Stimulated activated memory B cell treated with anti-CD40 and anti-IgM and Interleukin-4, amounts not matched to agents 10 μg/mL and 1 μg/mL and 100 μg/mL, for 72 hours (primary cell): ENCODE measurements at regions not wholly inside any gene's neighbourhood (a gene's known extent, or its start where the extent isn't known, plus 50 kb on each side); places are given as distances from the start of the nearest gene placed in this dataset.

Experiments
- ATAC-seq: fragments of 150-1000 bp; cut with Tn5 transposase; 2 replicates; pipeline ENCODE4 v1.10.0; 2021
- H3K27ac Mint-ChIP-seq: one replicate; pipeline ENCODE4 v1.8.0; 2022; ENCODE audit warnings: mild to moderate bottlenecking, mixed read lengths
- H3K27me3 Mint-ChIP-seq: one replicate; pipeline ENCODE4 v1.8.0; 2022; ENCODE audit warnings: mixed read lengths
- H3K36me3 Mint-ChIP-seq: one replicate; pipeline ENCODE4 v1.8.0; 2022; ENCODE audit warnings: mixed read lengths
- H3K4me1 Mint-ChIP-seq: one replicate; pipeline ENCODE4 v1.8.0; 2022; ENCODE audit warnings: mixed read lengths
- H3K4me3 Mint-ChIP-seq: one replicate; pipeline ENCODE4 v1.8.0; 2022; ENCODE audit warnings: mild to moderate bottlenecking, moderate library complexity, mixed read lengths
- H3K9me3 Mint-ChIP-seq: one replicate; pipeline ENCODE4 v1.8.0; 2022; ENCODE audit warnings: mixed read lengths

GRCh38 chr1:5331101-5331500 lies 661.1 kb downstream of the NPHP4 start:
- Mint-ChIP-seq H3K27ac (no peak overlapping the region), H3K4me3 (no peak overlapping the region), H3K4me1 (no peaks in the 10 kb centered on the region), H3K9me3 (peaks cover 13% of the 10 kb centered on the region), H3K36me3 (no peaks in the 10 kb centered on the region), H3K27me3 (no peaks in the 10 kb centered on the region)
- ATAC-seq: no peak

DNA sequence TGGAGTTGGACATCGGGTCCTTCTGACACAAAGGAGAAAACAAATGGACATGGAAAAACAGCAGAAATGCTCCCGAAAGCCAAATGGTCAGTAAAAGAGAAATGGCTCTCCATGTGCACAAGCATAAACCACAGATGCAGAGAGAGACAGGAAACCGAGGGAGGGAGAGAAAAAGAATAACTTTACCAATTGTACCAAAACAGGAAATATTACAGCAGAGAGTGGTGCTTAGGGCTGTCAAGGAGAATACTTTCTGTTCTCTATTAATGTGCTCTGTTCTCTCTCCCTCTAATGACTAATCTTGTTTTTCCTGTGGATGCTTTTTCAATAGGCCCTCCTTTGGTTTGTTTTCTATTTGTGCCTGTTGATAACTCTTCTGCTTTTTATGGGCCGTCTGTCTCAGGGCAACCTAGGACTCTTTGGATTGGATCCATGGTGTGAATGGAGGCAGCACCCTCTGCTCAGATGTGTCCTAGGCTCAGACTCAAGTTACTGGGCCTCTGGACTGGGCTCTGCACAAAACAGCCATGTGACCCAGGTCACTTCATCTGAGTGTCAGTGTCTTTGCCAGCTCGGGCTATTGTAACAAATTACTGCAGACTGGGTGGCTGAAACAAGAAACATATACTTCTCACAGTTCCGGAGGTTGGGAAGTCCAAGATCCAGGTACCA lies 663.0 kb downstream of the NPHP4 start:
- H3K4me1 Mint-ChIP-seq: no peaks in the 10 kb centered on the region
- no peaks in the 10 kb centered on the region for H3K36me3 Mint-ChIP-seq
- no peak for ATAC-seq
- H3K9me3 Mint-ChIP-seq: peaks cover 13% of the 10 kb centered on the region
- no peaks in the 10 kb centered on the region for H3K27me3 Mint-ChIP-seq
- no peak overlapping the region for H3K4me3 Mint-ChIP-seq
- no peak overlapping the region for H3K27ac Mint-ChIP-seq

DNA sequence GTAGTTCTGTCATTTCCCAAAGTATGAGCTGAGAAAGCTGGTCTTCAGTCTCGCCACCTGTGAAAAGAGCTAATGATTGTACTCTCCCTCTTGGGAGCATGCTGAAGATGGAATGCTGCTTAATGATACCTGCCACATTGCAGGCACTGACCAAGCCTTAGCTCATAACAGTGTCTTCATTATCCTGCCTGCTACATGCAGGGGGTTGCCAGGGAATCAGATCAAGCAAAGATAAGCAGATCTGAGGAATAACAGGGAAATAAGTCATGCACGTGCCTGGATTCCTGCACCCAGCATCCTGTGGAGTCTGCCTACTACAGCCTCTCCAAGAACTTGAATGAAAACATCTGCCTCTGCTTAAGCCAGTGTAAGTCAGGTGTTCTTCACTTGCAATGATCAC lies 667.3 kb downstream of the NPHP4 start:
- Mint-ChIP-seq H3K36me3 (no peaks in the 10 kb centered on the region), H3K4me3 (no peak overlapping the region), H3K27ac (no peak overlapping the region), H3K4me1 (no peaks in the 10 kb centered on the region), H3K9me3 (peaks cover 17% of the 10 kb centered on the region), H3K27me3 (no peaks in the 10 kb centered on the region)
- no peak for ATAC-seq

GRCh38 chr1:5318143-5318816 lies 663.9 kb downstream of the AJAP1 start:
- no peaks in the 10 kb centered on the region for H3K36me3 Mint-ChIP-seq
- ATAC-seq: no peak

DNA sequence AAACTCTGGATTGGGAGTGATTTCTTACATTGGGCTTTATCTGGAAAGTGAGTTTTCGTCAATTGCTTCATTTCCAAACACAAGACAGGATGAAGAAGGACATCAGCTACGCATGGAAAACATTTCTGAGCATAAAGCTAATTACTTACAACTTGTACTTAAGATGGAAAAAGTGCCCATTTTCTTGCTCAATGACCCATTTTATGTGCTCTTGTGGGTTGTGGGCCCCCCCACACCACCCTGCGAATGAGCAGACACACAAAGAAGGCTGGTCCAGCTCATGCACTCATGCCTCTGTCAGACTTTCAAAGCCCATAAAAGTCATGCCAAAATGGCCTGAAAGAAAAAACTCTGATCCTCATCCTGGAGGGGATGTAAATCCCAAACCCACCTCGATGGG lies 663.0 kb downstream of the AJAP1 start:
- no peak overlapping the region for H3K27ac Mint-ChIP-seq
- peaks cover 8% of the 10 kb centered on the region for H3K9me3 Mint-ChIP-seq
- no peaks in the 10 kb centered on the region for H3K36me3 Mint-ChIP-seq
- ATAC-seq: no peak
- peaks cover 15% of the 10 kb centered on the region for H3K27me3 Mint-ChIP-seq
- no peaks in the 10 kb centered on the region for H3K4me1 Mint-ChIP-seq
- H3K4me3 Mint-ChIP-seq: no peak overlapping the region

More at GRCh38 chr1:5318143-5318816, 663.9 kb downstream of the AJAP1 start:
- no peak overlapping the region for H3K4me3 Mint-ChIP-seq
- peaks cover 15% of the 10 kb centered on the region for H3K27me3 Mint-ChIP-seq
- H3K9me3 Mint-ChIP-seq: peaks cover 8% of the 10 kb centered on the region
- H3K27ac Mint-ChIP-seq: no peak overlapping the region
- H3K4me1 Mint-ChIP-seq: no peaks in the 10 kb centered on the region

GRCh38 chr1:5312862-5313261 lies 658.5 kb downstream of the AJAP1 start:
- no peak for ATAC-seq
- H3K36me3 Mint-ChIP-seq: no peaks in the 10 kb centered on the region

GRCh38 chr1:5312293-5312674 lies 657.9 kb downstream of the AJAP1 start:
- Mint-ChIP-seq H3K4me3 (no peak overlapping the region), H3K27me3 (peaks cover 15% of the 10 kb centered on the region), H3K27ac (no peak overlapping the region), H3K9me3 (no peaks in the 10 kb centered on the region), H3K36me3 (no peaks in the 10 kb centered on the region), H3K4me1 (no peaks in the 10 kb centered on the region)
- ATAC-seq: no peak

More at GRCh38 chr1:5312862-5313261, 658.5 kb downstream of the AJAP1 start:
- Mint-ChIP-seq H3K4me1 (no peaks in the 10 kb centered on the region), H3K9me3 (no peaks in the 10 kb centered on the region), H3K27me3 (peaks cover 15% of the 10 kb centered on the region), H3K4me3 (no peak overlapping the region), H3K27ac (no peak overlapping the region)

GRCh38 chr1:5311634-5312292 lies 657.4 kb downstream of the AJAP1 start:
- Mint-ChIP-seq H3K27me3 (peaks cover 15% of the 10 kb centered on the region), H3K27ac (no peak overlapping the region), H3K4me3 (no peak overlapping the region), H3K9me3 (no peaks in the 10 kb centered on the region), H3K36me3 (no peaks in the 10 kb centered on the region), H3K4me1 (no peaks in the 10 kb centered on the region)
- no peak for ATAC-seq

DNA sequence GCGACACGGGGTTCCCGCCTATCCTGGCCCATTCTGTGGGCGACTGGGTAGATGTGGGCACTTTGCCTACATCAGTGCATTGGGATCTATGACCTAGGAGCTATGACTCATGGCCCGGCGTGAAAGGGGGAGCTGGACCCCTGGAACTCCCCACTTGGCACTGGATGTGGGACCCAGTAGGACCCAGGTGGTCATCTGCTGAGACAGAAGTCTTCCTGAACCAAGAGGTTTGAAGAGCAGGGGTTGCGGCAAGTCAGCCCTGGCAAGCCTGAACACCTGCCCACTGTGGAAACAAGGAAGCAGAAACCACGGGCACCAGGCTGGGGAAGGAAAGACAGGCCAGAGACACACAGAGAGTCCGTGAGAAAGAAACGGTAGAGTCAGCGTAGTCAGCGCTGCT lies 656.7 kb downstream of the AJAP1 start:
- Mint-ChIP-seq H3K27ac (no peak overlapping the region), H3K36me3 (no peaks in the 10 kb centered on the region), H3K9me3 (no peaks in the 10 kb centered on the region), H3K27me3 (peaks cover 15% of the 10 kb centered on the region), H3K4me3 (no peak overlapping the region), H3K4me1 (no peaks in the 10 kb centered on the region)
- ATAC-seq: peak; percentile 31

- no peak for ATAC-seq
- Mint-ChIP-seq H3K27ac (no peak overlapping the region), H3K4me1 (no peaks in the 10 kb centered on the region), H3K9me3 (no peaks in the 10 kb centered on the region), H3K27me3 (no peaks in the 10 kb centered on the region), H3K36me3 (no peaks in the 10 kb centered on the region), H3K4me3 (no peak overlapping the region)
These were observed 653.8 kb downstream of the AJAP1 start for GRCh38 chr1:5308249-5308648.

DNA sequence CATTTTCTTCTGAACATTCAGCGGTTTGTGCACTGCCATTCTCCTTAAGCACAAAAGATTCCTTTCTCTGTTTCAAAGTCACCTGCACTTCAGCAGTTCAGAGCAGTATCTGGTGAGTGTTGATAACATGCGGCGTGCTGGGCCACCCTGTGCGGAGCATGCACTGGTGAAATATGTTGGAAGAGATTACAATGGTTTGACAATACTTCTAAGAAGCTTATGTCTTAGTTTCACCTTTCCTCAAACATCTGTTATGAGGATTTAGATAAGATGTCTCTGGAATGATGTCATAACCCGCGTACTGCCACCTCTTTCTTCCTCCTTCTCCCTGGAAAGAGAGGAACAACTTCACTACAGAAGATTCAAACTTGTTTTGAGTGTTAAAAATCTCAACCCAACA lies 650.3 kb downstream of the AJAP1 start:
- no peaks in the 10 kb centered on the region for H3K4me1 Mint-ChIP-seq
- H3K27me3 Mint-ChIP-seq: no peaks in the 10 kb centered on the region
- no peak overlapping the region for H3K4me3 Mint-ChIP-seq
- H3K27ac Mint-ChIP-seq: no peak overlapping the region
- no peaks in the 10 kb centered on the region for H3K36me3 Mint-ChIP-seq
- H3K9me3 Mint-ChIP-seq: no peaks in the 10 kb centered on the region
- ATAC-seq: no peak

DNA sequence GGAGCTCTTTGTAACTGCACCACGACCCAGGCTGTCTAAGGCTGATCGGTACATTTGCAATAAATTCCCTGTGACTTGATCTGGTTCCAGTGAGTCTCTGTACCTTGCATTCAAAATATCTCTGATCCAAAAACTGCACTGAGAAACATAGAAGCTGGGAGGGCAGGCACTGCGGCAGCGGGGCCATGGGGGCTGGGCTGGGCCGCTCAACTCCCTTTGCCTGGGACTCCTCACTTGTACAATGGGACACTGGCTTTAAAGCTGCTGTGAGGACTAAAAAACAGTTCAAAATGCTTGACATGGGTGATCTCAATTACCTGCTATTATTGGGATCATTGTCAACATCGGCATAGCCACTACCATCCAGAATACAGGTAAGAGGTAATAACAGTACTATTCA lies 644.0 kb downstream of the AJAP1 start:
- H3K9me3 Mint-ChIP-seq: no peaks in the 10 kb centered on the region
- ATAC-seq: no peak
- no peaks in the 10 kb centered on the region for H3K36me3 Mint-ChIP-seq
- H3K4me1 Mint-ChIP-seq: no peaks in the 10 kb centered on the region
- H3K4me3 Mint-ChIP-seq: no peak overlapping the region
- H3K27me3 Mint-ChIP-seq: no peaks in the 10 kb centered on the region
- no peak overlapping the region for H3K27ac Mint-ChIP-seq

DNA sequence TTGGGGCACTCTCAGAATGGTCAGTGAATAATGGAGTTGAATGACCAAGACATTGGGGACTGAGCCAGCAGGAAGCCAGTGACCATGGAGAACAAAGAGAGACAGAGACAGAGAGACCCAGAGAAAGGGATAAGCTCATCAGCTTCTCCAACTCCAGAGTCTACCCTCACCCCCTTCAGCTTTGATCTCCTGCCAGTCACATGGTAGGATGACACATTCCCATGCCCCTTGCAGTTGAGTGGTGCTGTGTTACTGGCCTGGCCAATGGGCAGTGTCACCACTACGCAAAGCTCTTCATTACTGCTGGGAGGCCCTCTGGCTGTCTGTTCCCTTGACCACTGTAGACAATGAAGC lies 643.5 kb downstream of the AJAP1 start:
- H3K9me3 Mint-ChIP-seq: no peaks in the 10 kb centered on the region
- no peak for ATAC-seq
- no peaks in the 10 kb centered on the region for H3K4me1 Mint-ChIP-seq
- H3K27ac Mint-ChIP-seq: no peak overlapping the region
- no peaks in the 10 kb centered on the region for H3K36me3 Mint-ChIP-seq
- H3K27me3 Mint-ChIP-seq: no peaks in the 10 kb centered on the region
- no peak overlapping the region for H3K4me3 Mint-ChIP-seq

- Mint-ChIP-seq H3K4me3 (no peak overlapping the region), H3K36me3 (no peaks in the 10 kb centered on the region), H3K27me3 (no peaks in the 10 kb centered on the region), H3K27ac (no peak overlapping the region), H3K9me3 (no peaks in the 10 kb centered on the region), H3K4me1 (no peaks in the 10 kb centered on the region)
- no peak for ATAC-seq
These were observed 642.9 kb downstream of the AJAP1 start for GRCh38 chr1:5297180-5297885.

- no peak overlapping the region for H3K27ac Mint-ChIP-seq
- H3K4me3 Mint-ChIP-seq: no peak overlapping the region
- no peaks in the 10 kb centered on the region for H3K36me3 Mint-ChIP-seq
- no peak for ATAC-seq
- H3K9me3 Mint-ChIP-seq: no peaks in the 10 kb centered on the region
- H3K4me1 Mint-ChIP-seq: no peaks in the 10 kb centered on the region
- no peaks in the 10 kb centered on the region for H3K27me3 Mint-ChIP-seq
These were observed 642.3 kb downstream of the AJAP1 start for GRCh38 chr1:5296557-5297179.
